AG04450 (cell line): ENCODE measurements at regions not wholly inside any gene's neighbourhood (a gene's known extent, or its start where the extent isn't known, plus 50 kb on each side); places are given as distances from the start of the nearest gene placed in this dataset.

ENCODE experiments used
- CTCF ChIA-PET: fragments of 300-600, 350-600 bp; formaldehyde crosslinking; extraction: SDS; loops from one replicate; lab custom pipeline; 2022; ENCODE audit warnings: antibody characterized with exemption, inconsistent platforms; lab: Charles Lee
- POLR2A ChIA-PET: fragments of 350-600 bp; formaldehyde crosslinking; extraction: SDS; loops from one replicate; lab custom pipeline; 2021; ENCODE audit warnings: antibody characterized with exemption, inconsistent platforms; lab: Yijun Ruan, JAX
- DNase-seq: peaks from one replicate; pipeline ENCODE4 v3.0.0-alpha.2; 2011; ENCODE audit warnings: low read depth, low spot score
- H3K27ac ChIP-seq: one replicate; pipeline ENCODE4 v1.5.1; 2012; ENCODE audit warnings: low read depth, low read length, control low read depth
- H3K27me3 ChIP-seq: one replicate; pipeline ENCODE4 v1.6.0; 2012; ENCODE audit warnings: low read length; ENCODE audit not compliant: control insufficient read depth, insufficient read depth
- H3K4me3 ChIP-seq: 2 replicates; pipeline ENCODE4 v1.5.1; 2011; ENCODE audit warnings: mild to moderate bottlenecking, low read depth, low read length, control low read depth
- H3K9me3 ChIP-seq: 2 replicates; pipeline ENCODE4 v1.5.1; 2012; ENCODE audit warnings: low read length; ENCODE audit not compliant: control insufficient read depth, insufficient read depth
- TF ChIP-seq, protein P1 (sequence below): IDR thresholded peaks from 2 replicates; pipeline ENCODE4 v1.5.1; 2011; ENCODE audit warnings: low read depth, low read length, control low read depth, inconsistent platforms

DNA sequence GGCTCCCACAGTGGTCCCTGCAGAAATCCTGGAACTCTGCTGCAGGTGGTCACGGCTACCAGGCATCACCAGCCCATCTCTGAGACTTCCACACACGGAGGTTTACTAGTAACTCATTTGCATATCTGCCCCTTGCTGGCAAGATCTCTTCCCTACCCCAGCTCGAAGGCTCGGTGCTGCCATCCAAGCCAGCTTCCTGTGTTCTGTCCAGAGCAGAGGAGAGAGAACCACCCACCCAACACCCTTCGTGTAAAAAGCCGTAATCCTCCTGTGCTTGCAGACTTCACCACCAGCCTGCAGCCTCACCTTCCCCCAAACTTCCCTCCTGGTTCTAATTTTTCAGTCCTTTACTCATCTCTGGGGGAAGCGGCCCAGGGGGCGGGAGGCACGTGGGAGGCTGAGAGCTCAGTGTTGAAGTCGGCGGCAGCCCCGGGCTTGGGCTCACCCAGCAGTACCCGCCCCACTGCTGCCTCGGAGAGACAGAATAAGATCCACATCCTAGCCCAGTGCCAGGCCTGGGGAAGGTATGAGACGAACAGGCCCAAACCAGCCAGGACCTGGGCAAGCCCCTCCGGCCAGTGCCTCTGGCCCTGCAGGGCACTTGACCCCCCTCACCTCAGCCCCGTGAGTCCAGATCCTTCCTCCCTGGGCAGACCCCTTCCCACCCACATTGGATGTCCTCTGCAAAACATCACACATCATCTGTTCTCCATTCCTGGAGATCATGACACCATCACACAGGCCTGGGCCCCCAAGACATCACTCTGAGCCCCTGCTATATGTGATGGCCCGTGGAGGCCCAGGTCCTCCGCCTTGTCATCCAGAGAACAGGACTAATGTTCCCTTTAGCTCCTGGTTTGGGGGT, 145.8 kb upstream of the ID2 start:
- no peak overlapping the region for H3K27ac ChIP-seq
- H3K9me3 ChIP-seq, result peaks cover 4% of the 10 kb centered on the region
- TF ChIP-seq, protein P1, sequence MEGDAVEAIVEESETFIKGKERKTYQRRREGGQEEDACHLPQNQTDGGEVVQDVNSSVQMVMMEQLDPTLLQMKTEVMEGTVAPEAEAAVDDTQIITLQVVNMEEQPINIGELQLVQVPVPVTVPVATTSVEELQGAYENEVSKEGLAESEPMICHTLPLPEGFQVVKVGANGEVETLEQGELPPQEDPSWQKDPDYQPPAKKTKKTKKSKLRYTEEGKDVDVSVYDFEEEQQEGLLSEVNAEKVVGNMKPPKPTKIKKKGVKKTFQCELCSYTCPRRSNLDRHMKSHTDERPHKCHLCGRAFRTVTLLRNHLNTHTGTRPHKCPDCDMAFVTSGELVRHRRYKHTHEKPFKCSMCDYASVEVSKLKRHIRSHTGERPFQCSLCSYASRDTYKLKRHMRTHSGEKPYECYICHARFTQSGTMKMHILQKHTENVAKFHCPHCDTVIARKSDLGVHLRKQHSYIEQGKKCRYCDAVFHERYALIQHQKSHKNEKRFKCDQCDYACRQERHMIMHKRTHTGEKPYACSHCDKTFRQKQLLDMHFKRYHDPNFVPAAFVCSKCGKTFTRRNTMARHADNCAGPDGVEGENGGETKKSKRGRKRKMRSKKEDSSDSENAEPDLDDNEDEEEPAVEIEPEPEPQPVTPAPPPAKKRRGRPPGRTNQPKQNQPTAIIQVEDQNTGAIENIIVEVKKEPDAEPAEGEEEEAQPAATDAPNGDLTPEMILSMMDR, result no peak
- ChIA-PET POLR2A (interaction anchor here (1.7 kb wide), 1 partner anchor 146 kb away, joined by 9 read pairs; the partner anchor contains the start of gene ID2), CTCF (interaction anchor here (1.0 kb wide), 1 partner anchor 10 kb away, joined by 3 read pairs; no protein-coding TSS in a partner anchor)
- no peak overlapping the region for H3K4me3 ChIP-seq
- no peak for DNase-seq
- peaks cover 3% of the 10 kb centered on the region for H3K27me3 ChIP-seq

DNA sequence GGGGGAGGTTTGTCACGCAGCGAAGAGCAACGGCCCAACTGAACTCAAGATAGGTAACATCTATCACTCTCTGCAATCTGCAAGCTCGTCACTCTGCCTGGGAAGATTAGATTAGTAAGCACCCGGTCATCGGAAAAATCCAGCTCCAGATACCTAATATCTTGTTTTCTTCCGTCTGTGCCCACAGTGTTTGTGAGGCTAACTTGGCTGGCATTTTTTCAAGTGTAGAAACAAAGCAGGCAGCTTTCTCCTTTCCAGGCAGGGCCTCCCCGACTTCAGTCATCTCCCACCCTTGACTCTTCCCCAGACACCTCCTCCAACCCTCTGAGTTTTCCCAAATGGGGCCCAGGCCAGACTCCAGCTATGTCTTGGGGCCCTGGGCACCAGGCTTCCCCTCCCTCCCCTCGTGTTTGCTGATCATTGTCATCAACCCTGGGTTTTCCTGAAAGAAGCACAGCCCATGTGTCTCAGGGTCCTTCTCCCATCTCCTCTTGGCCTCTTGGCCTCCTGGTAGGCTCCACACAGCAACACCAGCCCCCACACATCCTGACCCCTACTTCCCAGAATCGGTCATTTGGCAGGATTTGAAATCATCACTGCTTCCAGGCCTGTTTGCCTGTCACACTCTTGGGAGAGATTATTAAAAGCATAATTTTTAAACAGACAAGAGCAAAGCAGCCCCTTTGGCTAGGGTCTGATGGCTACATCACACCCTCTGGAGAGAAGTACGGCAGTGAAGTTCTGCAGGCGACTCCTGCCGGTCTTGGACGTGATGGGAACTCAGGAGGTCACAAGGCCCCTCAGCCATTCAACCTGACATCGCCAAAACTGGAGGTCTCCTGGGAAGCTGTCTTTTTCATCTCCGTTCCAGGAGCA, 144.9 kb upstream of the ID2 start:
- ChIA-PET CTCF (interaction anchor here (1.0 kb wide), 1 partner anchor 9 kb away, joined by 3 read pairs; no protein-coding TSS in a partner anchor), POLR2A (interaction anchor here (0.6 to 1.7 kb wide), 2 partner anchors 95 to 145 kb away, joined by 5 to 9 read pairs; partner anchors contain the start of gene ID2)
- peaks cover 3% of the 10 kb centered on the region for H3K27me3 ChIP-seq
- TF ChIP-seq, protein P1, result no peak
- no peak overlapping the region for H3K27ac ChIP-seq
- no peaks in the 10 kb centered on the region; the same call in 1 of the 2 replicates for H3K9me3 ChIP-seq
- no peak for DNase-seq
- no peak overlapping the region for H3K4me3 ChIP-seq

DNA sequence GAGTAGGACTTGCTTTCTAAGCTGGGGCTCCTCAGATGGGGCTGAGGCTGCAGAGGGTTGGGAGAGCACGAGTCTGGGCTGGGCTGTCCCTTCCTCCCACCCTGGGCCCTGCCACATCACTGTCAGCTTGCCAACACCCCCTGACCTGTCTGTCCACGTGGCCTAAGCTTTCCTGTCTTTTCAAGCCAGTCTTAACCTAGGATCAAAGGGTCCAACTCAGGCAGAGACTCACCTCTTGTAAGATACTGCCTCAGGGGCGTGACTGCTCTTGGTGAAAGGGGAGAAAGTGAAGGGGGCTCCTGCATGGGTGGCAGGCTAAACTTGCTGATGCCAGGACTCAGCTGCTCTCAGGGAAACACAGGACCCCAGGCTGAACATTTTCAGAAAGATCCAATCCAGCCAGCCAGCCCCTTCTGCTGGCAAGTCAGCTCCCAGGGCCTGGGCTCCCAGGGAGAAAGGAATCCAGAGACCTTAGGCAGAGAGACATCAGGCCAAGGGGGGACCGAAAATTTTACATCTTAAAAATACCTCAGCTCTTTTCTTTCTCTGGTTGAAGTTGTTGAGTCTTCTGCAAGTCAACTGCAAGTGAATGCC, 144.2 kb upstream of the ID2 start:
- DNase-seq, result no peak
- no peaks in the 10 kb centered on the region; the same call in 1 of the 2 replicates for H3K9me3 ChIP-seq
- TF ChIP-seq, protein P1, result no peak
- H3K27me3 ChIP-seq, result peaks cover 3% of the 10 kb centered on the region
- H3K27ac ChIP-seq, result no peak overlapping the region
- no peak overlapping the region for H3K4me3 ChIP-seq
- POLR2A ChIA-PET, result interaction anchor here (1.7 kb wide), 1 partner anchor 144 kb away, joined by 9 read pairs; the partner anchor contains the start of gene ID2
- CTCF ChIA-PET, result no interaction called here

DNA sequence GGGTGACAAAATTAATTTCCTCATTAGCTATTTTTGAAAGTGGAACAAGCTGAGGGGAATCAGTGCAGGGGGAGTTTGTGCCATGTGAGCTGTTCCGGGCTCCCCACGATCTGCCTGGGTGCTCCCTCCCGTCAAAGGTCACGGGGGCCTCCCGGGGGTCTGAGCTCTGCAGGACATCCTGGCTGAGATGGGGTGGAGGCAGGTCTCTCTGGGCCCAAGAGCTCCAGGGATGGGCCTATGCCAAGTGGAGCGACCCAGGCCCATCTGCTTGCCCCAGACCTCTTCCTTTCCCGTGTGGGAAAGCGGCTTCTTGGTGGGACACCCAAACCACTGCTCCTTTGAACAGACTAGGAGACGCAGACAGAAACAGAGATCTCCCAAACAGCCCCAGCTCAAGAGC, 143.3 kb upstream of the ID2 start:
- CTCF ChIA-PET, result no interaction called here
- POLR2A ChIA-PET, result interaction anchor here (1.3 kb wide), 1 partner anchor 143 kb away, joined by 3 read pairs; the partner anchor contains the start of gene ID2
- no peak overlapping the region for H3K4me3 ChIP-seq
- H3K9me3 ChIP-seq, result no peaks in the 10 kb centered on the region; the same call in 1 of the 2 replicates
- no peak for DNase-seq
- H3K27ac ChIP-seq, result no peak overlapping the region
- TF ChIP-seq, protein P1, result no peak
- H3K27me3 ChIP-seq, result no peaks in the 10 kb centered on the region
